ENCODE measurements at regions not wholly inside any gene's neighbourhood (a gene's known extent, or its start where the extent isn't known, plus 50 kb on each side); places are given as distances from the start of the nearest gene placed in this dataset.

DNA sequence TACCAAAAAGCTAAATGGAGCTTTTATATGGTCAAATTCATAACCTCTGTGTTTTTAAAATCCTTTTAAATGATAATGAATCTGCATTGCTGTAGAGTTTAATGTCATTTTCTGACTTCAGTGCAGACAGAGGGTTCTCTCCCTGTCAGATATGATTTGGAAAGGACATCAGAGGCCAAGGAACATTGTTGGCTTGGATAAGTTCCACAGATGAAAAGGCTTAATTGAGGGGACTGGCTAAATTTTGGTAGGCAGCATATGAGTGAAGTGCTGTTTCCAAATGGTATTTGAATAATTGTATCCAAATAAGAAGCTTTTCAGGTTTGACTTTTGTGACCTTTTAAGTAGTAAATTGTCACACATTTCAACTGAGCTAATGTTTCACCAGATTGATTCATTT, 124.6 kb upstream of the KCNH7 start:
- TF ChIP-seq, protein P1, sequence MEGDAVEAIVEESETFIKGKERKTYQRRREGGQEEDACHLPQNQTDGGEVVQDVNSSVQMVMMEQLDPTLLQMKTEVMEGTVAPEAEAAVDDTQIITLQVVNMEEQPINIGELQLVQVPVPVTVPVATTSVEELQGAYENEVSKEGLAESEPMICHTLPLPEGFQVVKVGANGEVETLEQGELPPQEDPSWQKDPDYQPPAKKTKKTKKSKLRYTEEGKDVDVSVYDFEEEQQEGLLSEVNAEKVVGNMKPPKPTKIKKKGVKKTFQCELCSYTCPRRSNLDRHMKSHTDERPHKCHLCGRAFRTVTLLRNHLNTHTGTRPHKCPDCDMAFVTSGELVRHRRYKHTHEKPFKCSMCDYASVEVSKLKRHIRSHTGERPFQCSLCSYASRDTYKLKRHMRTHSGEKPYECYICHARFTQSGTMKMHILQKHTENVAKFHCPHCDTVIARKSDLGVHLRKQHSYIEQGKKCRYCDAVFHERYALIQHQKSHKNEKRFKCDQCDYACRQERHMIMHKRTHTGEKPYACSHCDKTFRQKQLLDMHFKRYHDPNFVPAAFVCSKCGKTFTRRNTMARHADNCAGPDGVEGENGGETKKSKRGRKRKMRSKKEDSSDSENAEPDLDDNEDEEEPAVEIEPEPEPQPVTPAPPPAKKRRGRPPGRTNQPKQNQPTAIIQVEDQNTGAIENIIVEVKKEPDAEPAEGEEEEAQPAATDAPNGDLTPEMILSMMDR (IDR thresholded peaks at IDR 0.05; ENCODE audit: low read depth, low read length), result no peak
- no peak for TF ChIP-seq EZH2phosphoT487 (IDR thresholded peaks at IDR 0.05; ENCODE audit: low read depth)

Data from OCI-LY3 (cell line).